ENCODE measurements at regions not wholly inside any gene's neighbourhood (a gene's known extent, or its start where the extent isn't known, plus 50 kb on each side); places are given as distances from the start of the nearest gene placed in this dataset.
"Not testable (repeated sequence)": the region's sequence is repeated elsewhere in the genome, so short reads cannot be mapped to it uniquely, and the experiment has no call there.

DNA sequence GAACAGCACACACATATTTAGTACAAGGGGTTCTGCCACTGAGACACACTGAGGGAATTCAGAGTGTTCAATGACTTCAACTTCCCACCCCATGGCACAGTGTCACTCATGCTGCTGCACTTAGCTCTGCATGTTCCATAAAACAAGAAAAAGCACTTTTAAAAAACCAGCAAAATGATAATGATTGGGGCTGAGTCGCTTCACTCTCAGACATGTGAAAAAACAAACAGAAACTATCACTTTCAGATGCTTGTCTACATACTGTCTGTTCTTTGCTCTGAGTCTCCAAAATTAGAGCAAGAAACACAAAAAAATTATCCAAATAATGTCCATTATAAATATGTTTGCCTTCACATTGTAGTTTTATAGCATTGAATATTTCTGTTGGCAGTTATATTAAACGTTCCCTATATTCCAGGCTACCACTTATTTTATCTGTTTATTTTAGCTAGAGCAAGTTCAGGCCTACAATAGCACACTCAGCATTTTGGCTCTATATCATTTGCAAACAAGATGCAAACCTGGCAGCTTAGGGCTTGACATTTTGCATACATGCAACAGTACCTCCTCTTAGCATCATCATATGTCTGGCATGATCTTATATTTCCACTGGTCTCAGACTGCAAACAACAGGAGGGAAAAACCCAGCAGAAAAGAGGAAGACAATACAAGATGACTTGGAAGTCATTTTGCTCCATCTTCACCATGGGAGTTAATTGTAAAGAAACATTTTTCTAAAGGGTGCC is 398.8 kb downstream of the HACE1 start:
- no peak for DNase-seq (ENCODE audit: low read depth)
- H3K4me3 ChIP-seq (ENCODE audit: low read depth, low read length), result no peak overlapping the region

DNA sequence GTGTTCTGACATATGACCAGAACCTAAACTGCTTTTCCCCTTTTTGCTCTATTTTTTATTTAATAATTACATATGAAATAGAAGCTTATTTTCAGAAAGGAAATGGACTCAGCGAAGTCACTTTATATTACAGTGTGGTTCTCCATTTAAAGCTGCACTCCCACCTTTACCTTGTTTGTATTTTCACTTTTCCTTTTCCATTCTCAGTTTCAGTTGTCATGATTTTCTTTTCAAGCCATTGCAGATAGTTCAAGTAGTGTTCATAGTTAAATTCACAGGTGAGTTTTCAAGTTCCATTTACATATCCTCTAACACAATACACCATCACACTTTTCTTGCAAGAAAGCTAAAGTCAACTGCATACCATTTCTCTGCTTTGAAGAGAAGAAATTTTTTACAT is 400.2 kb downstream of the HACE1 start:
- no peak for DNase-seq (ENCODE audit: low read depth)
- H3K4me3 ChIP-seq (ENCODE audit: low read depth, low read length), result no peak overlapping the region

DNA sequence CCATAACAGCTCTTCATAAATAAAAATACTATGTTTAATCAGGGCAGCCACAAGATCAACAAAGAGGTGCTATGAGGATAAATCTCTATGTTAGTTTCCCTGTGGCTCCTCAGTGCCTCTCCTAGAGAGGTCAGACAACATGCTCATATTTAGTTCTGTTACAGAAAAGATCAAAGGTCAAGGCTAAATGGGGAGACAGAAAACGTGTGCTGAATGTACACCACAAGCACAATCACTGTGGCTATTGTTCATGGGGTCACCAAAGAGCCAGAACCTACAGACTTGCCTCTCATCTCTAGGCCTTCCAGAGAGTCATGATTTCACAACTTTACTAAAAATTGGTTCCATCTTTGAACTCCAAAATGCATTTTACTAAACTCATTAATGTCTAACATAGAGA is 409.8 kb downstream of the HACE1 start:
- H3K4me3 ChIP-seq (ENCODE audit: low read depth, low read length), result no peak overlapping the region
- no peak for DNase-seq (ENCODE audit: low read depth)

GRCh38 chr6:104446101-104447080 is 413.3 kb downstream of the HACE1 start:
- H3K4me3 ChIP-seq (ENCODE audit: low read depth, low read length); DNase-seq (ENCODE audit: low read depth): not testable (repeated sequence)

GRCh38 chr6:104434519-104434918 is 425.2 kb downstream of the HACE1 start:
- H3K4me3 ChIP-seq (ENCODE audit: low read depth, low read length), result no peak overlapping the region
- DNase-seq (ENCODE audit: low read depth), result no peak

DNA sequence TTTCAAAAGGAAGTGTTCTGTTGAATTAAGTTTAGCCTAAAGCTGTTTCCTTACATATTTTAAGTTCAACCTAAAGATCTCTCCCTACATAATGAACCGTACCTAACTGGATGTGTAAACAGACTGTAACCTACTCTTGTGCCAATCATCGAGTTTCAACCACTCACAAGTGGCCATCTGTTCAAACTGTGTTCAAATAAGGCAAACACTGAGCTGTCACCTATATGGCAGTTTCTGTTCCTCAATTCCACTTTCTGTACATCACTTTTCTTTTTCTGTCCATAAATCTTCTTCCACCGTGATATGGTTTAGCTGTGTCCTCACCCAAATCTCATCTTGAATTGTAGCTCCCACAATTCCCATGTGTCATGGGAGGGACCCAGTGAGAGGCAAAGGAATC is 428.6 kb downstream of the HACE1 start:
- H3K4me3 ChIP-seq (ENCODE audit: low read depth, low read length), result no peak overlapping the region
- no peak for DNase-seq (ENCODE audit: low read depth)

- DNase-seq (ENCODE audit: low read depth), result no peak
- H3K4me3 ChIP-seq (ENCODE audit: low read depth, low read length), result no peak overlapping the region
These were observed 431.5 kb downstream of the HACE1 start for GRCh38 chr6:104428184-104428583.

DNA sequence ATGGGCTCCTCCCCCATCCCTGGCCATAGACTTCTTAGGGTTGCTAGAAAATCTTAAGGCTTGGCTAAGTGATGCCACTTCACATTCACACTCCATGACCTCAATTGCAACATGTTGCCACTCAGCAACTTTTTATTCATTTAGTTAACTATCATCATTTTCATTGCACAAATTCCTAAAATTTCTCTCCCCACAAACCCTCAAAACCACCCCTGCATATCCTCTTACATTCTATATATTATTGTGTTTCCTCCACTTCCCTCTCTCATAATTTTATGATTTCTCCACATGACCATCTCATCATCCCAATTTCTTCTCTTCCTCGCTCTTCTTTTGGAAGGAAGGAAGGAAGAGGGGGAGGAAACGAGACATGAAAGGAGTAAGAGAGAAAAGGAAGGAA is 436.0 kb downstream of the HACE1 start:
- no peak for DNase-seq (ENCODE audit: low read depth)
- H3K4me3 ChIP-seq (ENCODE audit: low read depth, low read length), result no peak overlapping the region

DNA sequence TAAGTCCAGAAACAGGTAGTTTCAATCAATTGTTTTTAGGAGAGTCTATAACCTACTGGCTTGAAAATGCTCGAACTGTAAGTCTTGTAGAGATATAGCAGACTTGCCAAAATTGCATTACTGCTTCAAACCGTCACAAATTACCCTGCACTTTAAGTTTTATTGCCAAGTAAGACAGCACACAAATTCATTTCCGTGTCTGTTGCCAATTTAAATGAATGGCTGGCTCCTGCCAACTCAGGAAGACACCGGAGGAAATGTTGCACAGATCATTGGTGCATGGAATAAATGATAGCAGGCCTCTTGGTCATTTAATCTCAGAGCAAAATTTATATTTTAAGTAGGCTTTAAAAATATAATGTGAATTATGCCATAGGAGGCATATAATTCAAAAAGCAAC is 438.1 kb downstream of the HACE1 start:
- no peak for DNase-seq (ENCODE audit: low read depth)
- no peak overlapping the region for H3K4me3 ChIP-seq (ENCODE audit: low read depth, low read length)

GRCh38 chr6:104418839-104419238 is 440.9 kb downstream of the HACE1 start:
- no peak for DNase-seq (ENCODE audit: low read depth)
- H3K4me3 ChIP-seq (ENCODE audit: low read depth, low read length), result no peak overlapping the region

DNA sequence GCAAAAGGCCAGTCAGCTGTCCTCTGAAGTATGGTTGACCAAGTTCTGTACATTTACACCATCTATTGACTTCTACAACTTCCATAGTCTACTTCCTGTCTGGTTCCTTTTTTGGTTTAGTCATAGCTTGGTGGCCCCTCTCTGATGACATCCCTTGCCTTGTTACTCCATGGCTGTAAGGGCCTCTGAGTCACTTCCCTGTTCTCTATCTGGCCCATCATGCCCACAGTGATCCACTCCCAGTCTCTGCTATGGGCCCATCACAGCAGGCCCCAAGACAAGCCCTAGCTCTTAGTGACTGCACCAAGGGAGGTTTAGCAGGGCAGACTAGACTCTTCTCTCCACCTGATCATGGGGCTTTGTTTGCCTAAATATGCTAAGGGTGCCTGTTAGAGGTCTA is 441.6 kb downstream of the HACE1 start:
- H3K4me3 ChIP-seq (ENCODE audit: low read depth, low read length), result no peak overlapping the region
- no peak for DNase-seq (ENCODE audit: low read depth)

- H3K4me3 ChIP-seq (ENCODE audit: low read depth, low read length), result no peak overlapping the region
- DNase-seq (ENCODE audit: low read depth), result no peak
These were observed 445.0 kb downstream of the HACE1 start for GRCh38 chr6:104414723-104415122.

DNA sequence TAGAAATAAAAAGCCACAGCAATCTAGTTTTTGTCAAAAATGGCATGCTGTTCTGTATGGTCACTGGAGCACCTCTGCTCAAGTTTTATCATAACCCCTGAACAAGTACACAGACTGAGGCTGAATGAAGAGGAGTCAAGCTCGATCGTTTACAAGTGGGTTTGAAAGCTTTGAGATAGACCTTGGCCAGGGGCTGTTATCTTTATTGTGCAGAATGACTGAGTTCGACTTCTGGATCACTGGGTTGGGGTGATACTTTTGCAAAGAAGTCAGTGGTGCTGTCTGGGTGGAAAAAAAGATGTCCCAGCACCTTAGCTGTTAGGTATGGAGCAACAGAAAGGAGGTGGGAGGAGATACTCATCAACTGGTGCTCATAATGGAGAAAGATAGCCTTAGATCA is 446.0 kb downstream of the HACE1 start:
- DNase-seq (ENCODE audit: low read depth), result no peak
- H3K4me3 ChIP-seq (ENCODE audit: low read depth, low read length), result no peak overlapping the region

- DNase-seq (ENCODE audit: low read depth), result no peak
- H3K4me3 ChIP-seq (ENCODE audit: low read depth, low read length), result no peak overlapping the region
These were observed 448.4 kb downstream of the HACE1 start for GRCh38 chr6:104411302-104411701.

GRCh38 chr6:104409913-104410312 is 449.8 kb downstream of the HACE1 start:
- DNase-seq (ENCODE audit: low read depth), result peak; percentile 6
- H3K4me3 ChIP-seq (ENCODE audit: low read depth, low read length), result no peak overlapping the region

- no peak overlapping the region for H3K4me3 ChIP-seq (ENCODE audit: low read depth, low read length)
- DNase-seq (ENCODE audit: low read depth), result no peak
These were observed 451.8 kb downstream of the HACE1 start for GRCh38 chr6:104407957-104408356.

DNA sequence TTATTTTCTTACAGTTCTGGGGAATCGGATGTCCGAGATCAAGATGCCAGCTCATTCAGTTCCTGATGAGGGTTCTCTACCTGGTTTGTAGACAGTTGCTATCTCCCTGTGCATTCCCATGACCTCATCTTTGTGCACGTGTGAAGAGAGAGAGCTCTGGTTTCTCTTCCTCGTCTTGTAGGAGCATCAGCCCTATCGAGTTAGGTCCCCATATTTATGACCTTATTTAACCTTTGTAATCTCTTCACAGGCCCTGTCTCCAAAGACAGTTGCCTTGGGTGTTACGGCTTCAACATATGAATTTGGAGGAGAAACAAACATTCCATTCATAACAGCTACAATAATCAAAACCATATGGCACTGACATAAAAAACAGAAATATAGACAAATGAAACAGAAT is 455.3 kb downstream of the HACE1 start:
- H3K4me3 ChIP-seq (ENCODE audit: low read depth, low read length), result no peak overlapping the region
- DNase-seq (ENCODE audit: low read depth), result no peak

DNA sequence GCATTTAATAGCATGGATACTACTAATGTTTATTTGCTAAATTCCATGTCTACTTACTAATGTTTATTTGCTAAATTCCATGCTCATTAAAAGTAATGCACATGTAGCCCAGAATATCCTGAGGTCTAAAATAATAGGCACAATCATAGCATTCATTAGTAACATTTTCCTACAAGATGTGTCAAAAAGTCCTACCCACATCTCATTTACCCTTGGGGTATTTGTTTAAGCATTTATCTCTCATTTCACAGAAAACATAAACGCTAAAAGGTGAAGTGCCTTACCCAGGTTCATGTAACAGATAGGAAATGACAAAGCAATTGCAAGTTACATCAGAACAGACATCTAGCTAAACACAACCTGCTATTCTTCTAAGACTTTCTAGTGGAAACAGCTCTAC is 457.1 kb downstream of the HACE1 start:
- no peak for DNase-seq (ENCODE audit: low read depth)

GRCh38 chr6:104401926-104402325 is 457.8 kb downstream of the HACE1 start:
- DNase-seq (ENCODE audit: low read depth), result no peak
- no peak overlapping the region for H3K4me3 ChIP-seq (ENCODE audit: low read depth, low read length)

More for the DNA sequence above, 457.1 kb downstream of the HACE1 start:
- no peak overlapping the region for H3K4me3 ChIP-seq (ENCODE audit: low read depth, low read length)

GRCh38 chr6:104400844-104401243 is 458.9 kb downstream of the HACE1 start:
- no peak overlapping the region for H3K4me3 ChIP-seq (ENCODE audit: low read depth, low read length)
- DNase-seq (ENCODE audit: low read depth), result no peak

DNA sequence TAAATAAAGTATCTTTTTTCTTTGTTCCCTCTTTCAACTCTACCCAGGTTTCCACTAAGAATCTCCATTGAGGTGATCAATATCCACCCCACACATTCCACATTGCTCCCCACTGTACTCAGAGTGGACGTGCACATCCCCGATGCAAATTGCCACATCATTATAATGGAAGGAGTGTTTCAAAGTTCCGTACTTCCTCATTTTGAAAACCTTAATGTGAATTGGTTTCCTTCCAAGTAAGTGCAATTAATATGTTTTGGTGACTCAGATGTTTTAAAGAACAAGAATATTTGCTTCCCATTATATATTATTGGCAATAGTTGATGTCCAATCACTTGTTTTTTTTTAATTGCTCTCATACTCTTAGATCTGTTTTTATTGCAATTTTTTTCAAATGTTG is 463.6 kb downstream of the HACE1 start:
- H3K4me3 ChIP-seq (ENCODE audit: low read depth, low read length), result no peak overlapping the region
- DNase-seq (ENCODE audit: low read depth), result no peak

Measured in skeletal muscle cell (primary cell).